Hippocampal formation (tissue), 2 donors: ENCODE measurements at regions not wholly inside any gene's neighbourhood (a gene's known extent, or its start where the extent isn't known, plus 50 kb on each side); places are given as distances from the start of the nearest gene placed in this dataset.

Source experiments
- DNase-seq, 2 donors: peaks; one replicate each; lab custom pipeline; 2025; lab: John Stamatoyannopoulos, UW

DNA sequence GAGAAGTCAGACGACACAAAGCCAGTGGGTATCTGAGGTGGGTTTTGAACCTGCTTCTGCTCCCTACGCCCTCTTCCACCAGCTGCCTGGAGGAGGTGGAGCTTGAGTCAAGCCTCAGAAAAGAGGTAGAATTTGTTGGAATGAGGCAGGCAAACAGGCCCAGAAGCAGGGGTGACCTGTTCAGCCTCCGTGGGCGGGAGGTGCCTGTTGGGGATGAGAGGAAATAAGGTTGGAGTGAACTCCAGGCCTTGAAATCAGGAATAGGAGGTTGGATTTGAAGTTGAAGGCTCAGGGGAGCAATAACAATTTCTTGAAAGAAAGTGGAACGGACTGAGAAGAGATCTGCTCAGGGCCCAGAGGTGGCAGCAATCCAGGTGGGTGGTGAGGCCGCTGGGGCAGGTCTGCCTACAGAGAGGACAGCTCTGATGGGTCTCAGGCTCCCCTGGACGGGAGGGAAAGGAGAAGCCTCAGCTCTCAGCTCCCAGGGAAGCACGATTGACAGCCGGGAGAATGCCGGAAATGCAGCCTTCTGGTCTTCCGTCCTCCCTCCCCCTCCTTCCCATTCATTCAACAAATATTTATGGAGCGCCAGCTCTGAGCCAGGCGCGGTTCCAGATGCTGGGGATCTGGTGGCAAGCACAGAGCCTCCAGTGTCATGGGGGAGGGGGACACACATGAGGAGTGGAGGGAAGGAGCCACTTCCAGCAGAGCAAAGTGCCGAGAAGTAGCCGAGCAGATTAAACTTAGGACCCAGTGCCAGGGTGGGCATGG is 61.9 kb upstream of the CIBAR2 start:
- no peak for DNase-seq

DNA sequence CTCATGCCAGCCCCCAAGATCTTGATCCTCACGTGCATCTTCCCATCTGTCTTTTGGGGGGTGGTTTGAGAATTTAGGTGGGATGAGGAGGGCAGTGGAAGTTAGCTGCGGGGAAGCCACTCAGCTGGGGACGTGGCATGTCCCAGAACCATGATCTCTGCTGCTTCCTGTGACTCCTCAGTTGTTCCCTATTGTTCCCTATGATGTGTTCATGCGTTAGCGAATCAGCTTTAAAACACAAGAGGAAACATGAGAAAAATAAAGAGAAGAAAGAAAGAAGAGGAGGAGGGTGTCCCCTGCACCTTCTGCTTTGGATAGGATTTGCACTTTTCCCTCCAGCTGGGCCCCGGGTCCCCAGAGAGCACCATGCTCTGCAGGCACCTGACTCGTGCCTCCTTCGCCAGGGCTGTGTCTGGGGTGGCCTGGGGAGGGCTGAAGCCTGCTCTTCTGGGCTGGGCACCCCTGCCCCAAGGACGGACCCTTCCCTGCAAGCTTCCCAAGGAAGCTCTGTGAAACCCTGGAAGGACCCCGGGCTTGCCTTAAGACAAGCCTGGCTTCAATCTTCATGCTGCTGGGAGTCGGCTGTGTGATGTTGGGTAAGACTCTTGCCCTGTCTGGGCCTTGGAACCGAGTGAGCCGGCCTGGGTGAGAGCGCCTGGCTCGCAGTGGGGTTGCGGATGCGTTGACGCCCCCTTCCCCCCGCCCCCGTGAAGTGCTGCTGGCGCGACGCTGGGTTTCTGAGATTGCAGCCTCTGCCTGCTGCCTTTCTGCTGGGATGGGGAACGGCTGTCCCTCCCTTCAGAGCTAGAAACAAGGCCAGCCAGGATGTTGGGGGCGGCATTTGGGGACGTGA is 62.8 kb upstream of the CIBAR2 start:
- DNase-seq = no peak

- no peak for DNase-seq
Observed at GRCh38 chr16:85175724-85176233, 63.5 kb upstream of the CIBAR2 start.

GRCh38 chr16:85176541-85177447 is 64.5 kb upstream of the CIBAR2 start:
- no peak for DNase-seq

DNA sequence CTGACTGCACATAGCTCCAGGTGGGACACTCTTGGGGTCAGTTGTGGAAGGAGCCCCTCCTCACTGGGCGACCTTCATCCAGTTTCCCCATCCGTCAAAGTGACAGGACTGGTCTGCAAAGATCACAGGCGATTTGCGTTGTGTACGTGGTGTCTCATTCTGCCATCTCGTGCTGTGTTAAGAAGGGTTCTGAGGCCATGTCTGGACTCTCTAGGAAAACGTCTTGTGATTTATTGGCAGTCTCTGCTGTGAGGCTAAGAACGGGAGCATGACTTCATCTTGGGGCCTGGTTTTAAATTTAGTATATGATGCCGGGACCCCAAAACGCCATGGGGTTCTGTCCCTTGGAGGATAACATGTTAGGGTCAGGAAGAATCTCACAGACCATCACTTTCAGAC is 65.2 kb upstream of the CIBAR2 start:
- no peak for DNase-seq

DNA sequence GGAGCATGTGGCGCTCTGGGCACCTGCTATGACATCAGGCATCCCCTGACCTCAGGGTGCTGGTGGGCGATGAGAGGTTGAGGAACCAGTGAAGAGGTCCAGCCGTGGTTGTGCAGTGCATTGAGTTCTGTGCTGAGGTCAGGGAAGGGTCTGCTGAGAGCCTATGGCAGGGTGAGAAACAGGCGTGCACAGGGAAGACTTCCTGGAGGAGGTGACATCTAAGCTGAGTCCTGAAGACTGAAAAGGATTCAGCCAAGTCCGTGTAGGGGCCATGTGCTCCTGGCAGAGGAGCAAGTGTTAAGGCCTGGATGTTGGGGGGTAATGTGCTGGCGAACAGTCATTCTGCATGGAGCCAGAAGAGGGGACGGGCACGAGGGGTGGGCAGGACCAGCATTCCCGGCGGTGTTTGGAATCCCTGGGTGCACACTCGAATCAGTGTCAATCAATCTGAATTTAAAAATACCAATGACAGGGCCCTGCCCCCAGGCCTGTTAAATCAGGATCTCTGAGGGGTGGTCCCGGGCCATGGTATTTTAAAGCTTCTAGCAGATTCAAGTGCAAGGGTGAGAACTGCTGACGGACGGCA is 65.8 kb upstream of the CIBAR2 start:
- no peak for DNase-seq

GRCh38 chr16:85178596-85178995 is 66.3 kb upstream of the CIBAR2 start:
- no peak for DNase-seq

GRCh38 chr16:85179344-85180046 is 67.2 kb upstream of the CIBAR2 start:
- DNase-seq = no peak

GRCh38 chr16:85180047-85180826 is 68.0 kb upstream of the CIBAR2 start:
- no peak for DNase-seq

DNA sequence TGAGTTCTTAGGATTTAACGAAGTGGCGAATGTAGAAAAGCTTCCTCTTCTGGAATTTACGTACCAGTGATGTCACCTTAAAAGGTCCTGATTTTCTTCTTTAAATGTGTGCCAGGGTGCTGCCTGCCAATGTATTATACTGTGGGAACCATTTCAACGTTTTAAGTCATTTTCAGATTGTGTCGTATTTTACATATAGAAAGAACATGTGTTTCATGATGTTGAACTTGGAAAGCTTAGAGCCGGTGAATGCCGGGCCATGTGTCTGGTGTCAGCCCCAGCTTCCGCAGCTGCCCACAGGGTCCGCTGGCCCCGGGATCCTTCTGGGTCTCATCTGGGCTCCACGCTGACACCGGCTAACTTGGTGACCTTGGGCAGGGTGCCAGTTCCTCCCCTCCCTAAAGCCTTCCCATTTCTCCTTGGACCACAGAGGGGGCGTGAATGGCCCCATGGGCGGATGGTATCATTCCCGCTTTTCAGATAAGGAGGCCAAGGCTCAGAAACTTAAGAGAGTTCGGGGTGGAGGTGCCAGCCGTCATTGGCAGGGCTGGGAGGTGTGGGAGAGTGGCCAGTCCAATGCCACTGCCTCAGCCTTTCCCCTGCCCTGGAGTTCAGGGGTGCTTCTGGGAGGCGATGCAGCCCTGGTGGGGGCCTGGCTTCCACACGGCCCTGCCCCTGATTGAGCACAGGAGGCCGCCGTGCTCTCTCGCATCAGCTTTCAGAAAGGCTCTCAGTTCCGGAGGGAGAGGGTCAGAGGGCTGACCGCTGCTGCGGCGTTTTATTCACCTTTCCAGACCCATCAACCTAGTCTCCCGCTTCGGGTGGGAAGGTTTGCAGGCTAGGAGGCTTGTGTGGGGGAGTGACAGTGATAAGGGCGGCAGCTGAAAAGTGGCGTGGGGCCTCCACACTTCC is 68.8 kb upstream of the CIBAR2 start:
- no peak for DNase-seq

- DNase-seq = no peak
Observed at GRCh38 chr16:85181739-85182129, 69.5 kb upstream of the CIBAR2 start.

DNA sequence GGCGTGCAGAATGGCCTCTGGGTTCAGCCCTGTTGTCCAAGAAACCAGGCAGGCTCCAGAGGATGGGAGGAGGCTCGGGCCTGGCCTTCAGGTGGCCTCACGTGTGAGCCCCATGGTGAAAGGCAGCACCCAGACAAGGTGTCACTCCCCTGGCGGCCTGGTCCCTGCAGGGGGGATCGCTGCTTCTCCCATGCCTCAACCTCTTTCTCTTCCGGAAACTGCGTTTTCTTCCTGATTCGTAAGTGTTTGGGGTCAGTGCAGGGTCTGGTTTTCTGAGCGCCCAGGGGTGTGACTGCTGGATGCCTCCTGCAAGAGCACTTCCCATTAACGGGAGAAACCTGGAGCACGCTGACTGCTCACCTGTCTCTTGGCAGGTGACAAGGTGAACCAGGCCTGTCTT is 70.0 kb upstream of the CIBAR2 start:
- no peak for DNase-seq

GRCh38 chr16:85182774-85183173 is 70.5 kb upstream of the CIBAR2 start:
- no peak for DNase-seq

- DNase-seq = no peak
Observed at GRCh38 chr16:85183564-85183963, 71.3 kb upstream of the CIBAR2 start.

DNA sequence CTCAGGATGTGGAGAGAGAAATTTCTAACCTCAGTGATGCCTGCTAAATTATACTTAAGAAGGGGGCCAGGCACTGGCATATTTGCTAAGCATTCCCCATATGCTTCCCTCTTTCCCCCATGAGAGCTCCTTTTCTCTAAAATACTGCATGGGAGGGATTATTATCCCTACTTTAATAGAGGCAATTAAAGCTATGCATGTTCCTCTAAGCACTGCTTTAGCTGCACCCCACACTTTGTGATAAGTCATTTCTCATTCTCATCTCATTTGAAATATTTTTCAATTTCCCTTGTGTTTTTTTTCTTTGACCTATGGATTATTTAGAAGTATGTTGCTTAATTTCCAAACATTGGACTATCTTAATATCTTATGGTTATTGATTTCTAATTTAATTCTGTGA is 72.1 kb upstream of the CIBAR2 start:
- DNase-seq = no peak

DNA sequence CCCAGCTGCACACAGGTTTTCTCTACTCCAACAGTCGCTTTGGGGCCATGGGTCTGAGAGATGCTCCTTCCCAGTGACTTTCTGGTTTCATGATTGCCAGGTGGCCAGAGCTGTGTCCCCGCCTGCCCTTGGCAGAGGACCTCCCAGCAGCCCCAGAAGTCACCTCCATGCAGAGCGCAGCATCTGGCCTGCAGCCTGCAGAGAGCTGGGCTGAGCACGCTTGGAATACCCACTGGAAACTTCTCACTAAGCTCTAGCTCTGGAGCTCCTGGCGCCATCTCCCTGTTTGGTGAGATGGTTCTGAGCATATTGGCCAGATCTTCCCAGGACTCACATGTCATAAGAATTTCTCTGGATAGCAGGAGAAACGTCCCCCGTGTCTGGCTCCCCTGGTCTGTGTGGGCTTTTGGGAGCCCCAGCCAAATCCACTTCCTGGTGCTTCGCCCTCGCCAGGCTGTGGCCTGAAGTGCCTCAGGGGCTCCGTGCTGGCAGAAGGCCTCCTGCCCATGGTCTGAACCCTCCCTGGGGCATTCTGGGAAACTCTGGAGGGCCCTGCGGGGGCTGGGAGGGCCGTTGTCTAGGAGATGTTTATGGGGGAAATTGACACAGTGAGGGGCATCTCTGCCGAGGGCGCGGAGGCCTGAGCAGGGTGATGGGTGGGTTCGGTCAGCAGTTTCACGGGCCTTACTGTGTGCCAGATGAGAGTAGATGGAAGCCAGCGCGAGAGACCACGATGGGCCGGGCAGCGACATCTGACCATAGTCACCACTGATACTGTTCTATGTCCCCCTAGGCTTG is 73.2 kb upstream of the CIBAR2 start:
- no peak for DNase-seq

GRCh38 chr16:85187002-85187401 is 74.7 kb upstream of the CIBAR2 start:
- peak in 1 of 2 donors; percentile 43 for DNase-seq

GRCh38 chr16:85187447-85187846 is 75.2 kb upstream of the CIBAR2 start:
- no peak for DNase-seq
